GM06990 (cell line): ENCODE measurements at regions not wholly inside any gene's neighbourhood (a gene's known extent, or its start where the extent isn't known, plus 50 kb on each side); places are given as distances from the start of the nearest gene placed in this dataset.

ENCODE experiments used
- DNase-seq: peaks from one replicate; pipeline ENCODE4 v3.0.0-alpha.2; 2011; ENCODE audit not compliant: insufficient read length; ENCODE audit errors: extremely low read depth
- H3K27me3 ChIP-seq: replicated peaks from 2 replicates; pipeline ENCODE4 v1.6.0; 2011; ENCODE audit warnings: low read length; ENCODE audit not compliant: control insufficient read depth, insufficient read depth
- H3K36me3 ChIP-seq: 2 replicates; pipeline ENCODE4 v1.5.1; 2011; ENCODE audit warnings: low read length; ENCODE audit not compliant: control insufficient read depth, insufficient read depth
- H3K4me3 ChIP-seq: replicated peaks from 2 replicates; pipeline ENCODE4 v1.5.1; 2011; ENCODE audit warnings: low read depth, mild to moderate bottlenecking, control low read depth, low read length
- TF ChIP-seq, protein P1 (sequence below): IDR thresholded peaks from 2 replicates; pipeline ENCODE4 v1.5.1; 2011; ENCODE audit warnings: low read length, control low read depth, mild to moderate bottlenecking, inconsistent platforms; ENCODE audit not compliant: insufficient read depth, poor library complexity, severe bottlenecking

DNA sequence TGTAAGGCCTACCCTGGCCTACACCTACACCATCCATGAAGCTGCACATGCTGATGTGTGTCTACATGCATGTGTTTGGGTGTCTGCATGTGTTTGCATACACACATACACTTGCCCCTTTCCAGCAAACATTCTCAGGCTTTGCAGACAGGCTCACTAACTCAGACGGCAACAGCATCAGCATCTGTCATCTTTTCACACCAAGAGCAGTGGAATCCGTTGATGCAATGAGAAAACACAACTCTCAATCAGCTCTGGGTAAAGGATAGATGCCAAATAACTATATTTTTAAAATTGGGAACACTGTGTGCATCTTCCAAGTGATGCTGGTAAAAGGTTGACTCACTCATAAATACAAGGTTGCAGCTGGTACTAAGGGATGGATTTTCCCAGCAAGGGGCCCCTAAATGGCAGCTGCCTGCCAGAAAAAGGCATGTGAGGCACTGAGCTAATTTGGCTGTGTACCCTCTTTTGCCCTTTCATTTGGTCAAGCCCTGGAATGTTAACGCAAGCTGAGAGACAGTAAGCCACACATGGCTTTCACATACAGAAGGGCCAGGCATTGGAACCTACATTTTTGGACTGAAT lies 296.3 kb upstream of the NPSR1 start:
- DNase-seq, result no peak
- H3K36me3 ChIP-seq, result no peaks in the 10 kb centered on the region
- no peak overlapping the region for H3K4me3 ChIP-seq
- H3K27me3 ChIP-seq, result no peaks in the 10 kb centered on the region
- TF ChIP-seq, protein P1, sequence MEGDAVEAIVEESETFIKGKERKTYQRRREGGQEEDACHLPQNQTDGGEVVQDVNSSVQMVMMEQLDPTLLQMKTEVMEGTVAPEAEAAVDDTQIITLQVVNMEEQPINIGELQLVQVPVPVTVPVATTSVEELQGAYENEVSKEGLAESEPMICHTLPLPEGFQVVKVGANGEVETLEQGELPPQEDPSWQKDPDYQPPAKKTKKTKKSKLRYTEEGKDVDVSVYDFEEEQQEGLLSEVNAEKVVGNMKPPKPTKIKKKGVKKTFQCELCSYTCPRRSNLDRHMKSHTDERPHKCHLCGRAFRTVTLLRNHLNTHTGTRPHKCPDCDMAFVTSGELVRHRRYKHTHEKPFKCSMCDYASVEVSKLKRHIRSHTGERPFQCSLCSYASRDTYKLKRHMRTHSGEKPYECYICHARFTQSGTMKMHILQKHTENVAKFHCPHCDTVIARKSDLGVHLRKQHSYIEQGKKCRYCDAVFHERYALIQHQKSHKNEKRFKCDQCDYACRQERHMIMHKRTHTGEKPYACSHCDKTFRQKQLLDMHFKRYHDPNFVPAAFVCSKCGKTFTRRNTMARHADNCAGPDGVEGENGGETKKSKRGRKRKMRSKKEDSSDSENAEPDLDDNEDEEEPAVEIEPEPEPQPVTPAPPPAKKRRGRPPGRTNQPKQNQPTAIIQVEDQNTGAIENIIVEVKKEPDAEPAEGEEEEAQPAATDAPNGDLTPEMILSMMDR, result no peak

GRCh38 chr7:34362621-34363020 lies 295.4 kb upstream of the NPSR1 start:
- no peaks in the 10 kb centered on the region for H3K36me3 ChIP-seq
- H3K27me3 ChIP-seq, result no peaks in the 10 kb centered on the region
- H3K4me3 ChIP-seq, result no peak overlapping the region
- DNase-seq, result no peak
- TF ChIP-seq, protein P1, result no peak

DNA sequence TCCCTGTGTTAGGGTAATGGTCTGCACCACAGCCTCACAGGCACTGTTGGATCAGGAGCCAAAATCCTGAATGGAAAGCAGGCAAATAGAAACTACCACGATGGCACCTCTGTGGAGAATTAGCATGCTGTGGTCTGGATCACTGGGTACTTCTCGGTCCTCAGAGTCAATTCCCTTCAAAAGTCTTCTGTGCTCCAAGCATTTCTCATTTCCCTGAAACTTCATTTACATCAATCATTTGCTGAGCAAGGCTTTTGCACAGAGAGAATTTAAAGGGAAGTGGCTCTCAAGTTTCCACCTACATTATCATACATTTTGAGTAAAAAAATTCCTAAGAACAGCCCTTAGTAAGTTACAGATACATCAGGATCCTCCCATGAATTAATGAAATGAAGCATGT lies 293.9 kb upstream of the NPSR1 start:
- no peak for DNase-seq
- Histone ChIP-seq H3K4me3 (no peak overlapping the region), H3K36me3 (no peaks in the 10 kb centered on the region), H3K27me3 (no peaks in the 10 kb centered on the region)
- TF ChIP-seq, protein P1, result no peak

DNA sequence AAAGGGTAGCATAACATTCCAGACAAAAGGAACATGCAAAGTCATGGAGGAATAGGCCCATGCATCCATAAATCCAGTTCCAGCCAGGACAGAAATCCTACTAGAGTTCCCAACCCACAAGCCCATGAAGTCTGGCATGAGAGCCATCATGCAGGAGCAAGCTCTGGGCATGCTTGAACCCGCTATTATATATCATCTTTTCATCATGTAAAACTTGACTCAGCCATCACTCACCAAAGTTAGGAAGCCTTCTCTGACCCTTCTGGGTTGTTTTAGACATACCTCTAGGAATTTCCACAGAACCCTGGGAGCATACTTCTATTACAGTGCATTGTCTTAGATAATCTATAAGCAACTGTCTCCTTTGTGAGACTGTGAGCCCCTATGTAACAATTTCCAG lies 293.0 kb upstream of the NPSR1 start:
- Histone ChIP-seq H3K36me3 (no peaks in the 10 kb centered on the region), H3K27me3 (no peaks in the 10 kb centered on the region), H3K4me3 (no peak overlapping the region)
- no peak for DNase-seq
- TF ChIP-seq, protein P1, result no peak

DNA sequence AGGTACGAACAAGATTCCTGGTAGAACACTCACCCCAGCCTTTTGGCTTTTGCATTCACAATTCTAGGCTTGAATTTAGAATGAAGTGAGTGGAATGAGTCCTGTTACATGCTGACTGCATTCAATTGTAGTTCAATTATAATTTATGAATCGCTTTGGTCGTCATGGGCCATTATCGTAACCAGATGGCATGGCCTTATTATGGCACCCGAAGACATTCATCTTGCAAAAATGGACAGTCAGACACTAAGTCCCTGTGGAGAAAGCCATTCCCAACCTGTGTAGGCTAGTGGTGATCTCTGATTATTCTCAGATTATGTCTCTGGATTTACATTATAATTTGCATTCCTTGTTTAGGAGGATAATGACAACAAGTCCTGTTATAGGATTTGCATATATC lies 292.4 kb upstream of the NPSR1 start:
- no peak for DNase-seq
- Histone ChIP-seq H3K36me3 (no peaks in the 10 kb centered on the region), H3K4me3 (no peak overlapping the region), H3K27me3 (no peaks in the 10 kb centered on the region)
- TF ChIP-seq, protein P1, result no peak

DNA sequence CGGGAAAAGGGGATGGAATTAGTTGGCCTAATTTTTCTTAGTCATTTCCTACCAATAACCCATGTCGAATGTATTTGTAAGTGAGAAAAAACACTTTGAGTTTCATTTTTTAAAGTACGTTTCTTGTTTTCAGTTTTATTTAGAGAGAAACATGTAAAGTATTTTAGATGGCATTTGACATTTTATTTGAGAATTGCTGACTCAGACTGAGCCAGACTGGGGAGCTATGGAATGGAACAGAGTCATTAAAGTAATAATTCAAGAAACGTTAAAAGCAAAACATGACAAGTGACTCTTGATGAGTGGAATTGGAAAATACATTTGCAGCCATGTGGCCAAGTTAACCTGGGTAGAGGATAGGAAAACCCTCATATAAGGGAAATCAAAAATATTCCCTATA lies 286.1 kb upstream of the NPSR1 start:
- Histone ChIP-seq H3K27me3 (no peaks in the 10 kb centered on the region), H3K36me3 (no peaks in the 10 kb centered on the region), H3K4me3 (no peak overlapping the region)
- DNase-seq, result no peak
- TF ChIP-seq, protein P1, result no peak
